HEK293 (cell line): ENCODE measurements at regions not wholly inside any gene's neighbourhood (a gene's known extent, or its start where the extent isn't known, plus 50 kb on each side); places are given as distances from the start of the nearest gene placed in this dataset.

ENCODE experiments used
- CTCF ChIA-PET: fragments of 350-600 bp; formaldehyde crosslinking; extraction: SDS; loops from one replicate; lab custom pipeline; 2021; ENCODE audit warnings: antibody characterized with exemption; lab: Yijun Ruan, JAX
- POLR2A ChIA-PET: fragments of 300-600 bp; formaldehyde crosslinking; extraction: SDS; loops from one replicate; lab custom pipeline; 2020; ENCODE audit warnings: antibody characterized with exemption, inconsistent platforms; lab: Yijun Ruan, JAX
- H3K27ac ChIP-seq: fragments of 200-500 bp; sonication (Bioruptor generic); 2 replicates; pipeline ENCODE4 v1.5.1; 2014; ENCODE audit warnings: low read depth, low read length, control low read depth, inconsistent platforms; ENCODE audit errors: extremely low read depth
- H3K36me3 ChIP-seq, 2 experiments: fragments of 200-500 bp in 1 of 2; sonication (Bioruptor generic) in 1 of 2; 1 replicate in 1 of 2; 2 replicates in 1 of 2; pipeline ENCODE4 v1.5.1; 2014 to 2017; ENCODE audit warnings: inconsistent platforms in 2 of 2, low read length in 2 of 2; ENCODE audit not compliant: control insufficient read depth in 2 of 2, insufficient read depth in 1 of 2
- H3K4me1 ChIP-seq: fragments of 200-500 bp; sonication (Bioruptor generic); 2 replicates; pipeline ENCODE4 v1.5.1; 2014; ENCODE audit warnings: mild to moderate bottlenecking, low read length, inconsistent platforms; ENCODE audit not compliant: control insufficient read depth, insufficient read depth
- H3K4me3 ChIP-seq: 2 replicates; pipeline ENCODE4 v1.5.1; 2011; ENCODE audit warnings: low read depth, mild to moderate bottlenecking, control low read depth, low read length, moderate library complexity
- H3K9me3 ChIP-seq: fragments of 200-500 bp; sonication (Bioruptor generic); 2 replicates; pipeline ENCODE4 v1.5.1; 2014; ENCODE audit warnings: low read depth, low read length, inconsistent platforms; ENCODE audit not compliant: control insufficient read depth, insufficient read depth
- AEBP2 ChIP-seq: fragments of 450-650 bp; formaldehyde crosslinking; IDR thresholded peaks from 2 replicates; pipeline ENCODE4 v1.5.1; 2016; ENCODE audit warnings: missing biosample characterization, missing genetic modification characterization, borderline replicate concordance
- CTCF ChIP-seq: fragments of 450-650 bp; formaldehyde crosslinking; IDR thresholded peaks from 2 replicates; pipeline ENCODE4 v1.5.1; 2016; ENCODE audit warnings: missing biosample characterization, missing genetic modification characterization
- KLF10 ChIP-seq: fragments of 450-650 bp; IDR thresholded peaks from 2 replicates; pipeline ENCODE4 v1.5.1; 2018; ENCODE audit warnings: missing biosample characterization, mild to moderate bottlenecking, missing genetic modification characterization
- MEIS1 ChIP-seq: sonication (generic); formaldehyde crosslinking; IDR thresholded peaks from 2 replicates; pipeline ENCODE4 v1.8.1; 2022; ENCODE audit warnings: missing genetic modification reagents, mild to moderate bottlenecking, borderline replicate concordance
- PATZ1 ChIP-seq: fragments of 450-650 bp; formaldehyde crosslinking; IDR thresholded peaks from 2 replicates; pipeline ENCODE4 v1.5.1; 2016; ENCODE audit warnings: missing biosample characterization, missing genetic modification characterization
- PRDM6 ChIP-seq: fragments of 450-650 bp; formaldehyde crosslinking; IDR thresholded peaks from 2 replicates; pipeline ENCODE4 v1.5.1; 2017; ENCODE audit warnings: missing biosample characterization, missing genetic modification characterization
- REPIN1 ChIP-seq: fragments of 450-650 bp; formaldehyde crosslinking; IDR thresholded peaks from 2 replicates; pipeline ENCODE4 v1.5.1; 2017; ENCODE audit warnings: missing biosample characterization, missing genetic modification characterization, low read depth
- WT1 ChIP-seq: fragments of 450-650 bp; formaldehyde crosslinking; IDR thresholded peaks from 2 replicates; pipeline ENCODE4 v1.5.1; 2016; ENCODE audit warnings: missing biosample characterization, missing genetic modification characterization
- ZBTB1 ChIP-seq: fragments of 450-650 bp; formaldehyde crosslinking; IDR thresholded peaks from 2 replicates; pipeline ENCODE4 v1.5.1; 2016; ENCODE audit warnings: missing biosample characterization, missing genetic modification characterization
- ZBTB21 ChIP-seq: fragments of 450-650 bp; formaldehyde crosslinking; IDR thresholded peaks from 2 replicates; pipeline ENCODE4 v1.5.1; 2017; ENCODE audit warnings: missing biosample characterization, missing genetic modification characterization
- ZBTB8A ChIP-seq: fragments of 450-650 bp; formaldehyde crosslinking; IDR thresholded peaks from 2 replicates; pipeline ENCODE4 v1.5.1; 2016; ENCODE audit warnings: missing biosample characterization, missing genetic modification characterization
- ZNF148 ChIP-seq: fragments of 450-650 bp; formaldehyde crosslinking; IDR thresholded peaks from 2 replicates; pipeline ENCODE4 v1.5.0; 2017; ENCODE audit warnings: missing biosample characterization, missing genetic modification characterization, borderline replicate concordance
- ZNF157 ChIP-seq: fragments of 450-650 bp; formaldehyde crosslinking; IDR thresholded peaks from 2 replicates; pipeline ENCODE4 v1.5.1; 2016; ENCODE audit warnings: missing biosample characterization, missing genetic modification characterization
- ZNF2 ChIP-seq: fragments of 450-650 bp; formaldehyde crosslinking; IDR thresholded peaks from 2 replicates; pipeline ENCODE4 v1.5.1; 2016; ENCODE audit warnings: missing biosample characterization, missing genetic modification characterization
- ZNF423 ChIP-seq: fragments of 450-650 bp; formaldehyde crosslinking; IDR thresholded peaks from 2 replicates; pipeline ENCODE4 v1.5.1; 2016; ENCODE audit warnings: missing biosample characterization, missing genetic modification characterization
- ZNF473 ChIP-seq: fragments of 450-650 bp; formaldehyde crosslinking; IDR thresholded peaks from 2 replicates; pipeline ENCODE4 v1.5.1; 2017; ENCODE audit warnings: missing biosample characterization, missing genetic modification characterization
- ZNF610 ChIP-seq: fragments of 450-650 bp; formaldehyde crosslinking; IDR thresholded peaks from 2 replicates; pipeline ENCODE4 v1.5.1; 2016; ENCODE audit warnings: missing biosample characterization, missing genetic modification characterization, borderline replicate concordance
- TF ChIP-seq, protein P1 (sequence below): fragments of 450-650 bp; formaldehyde crosslinking; IDR thresholded peaks from 2 replicates; pipeline ENCODE4 v1.5.1; 2017; ENCODE audit warnings: missing biosample characterization, missing genetic modification characterization
- TF ChIP-seq, protein P2 (sequence below): fragments of 450-650 bp; formaldehyde crosslinking; IDR thresholded peaks from 2 replicates; pipeline ENCODE4 v1.5.1; 2017; ENCODE audit warnings: missing biosample characterization, mild to moderate bottlenecking, missing genetic modification characterization, moderate library complexity

DNA sequence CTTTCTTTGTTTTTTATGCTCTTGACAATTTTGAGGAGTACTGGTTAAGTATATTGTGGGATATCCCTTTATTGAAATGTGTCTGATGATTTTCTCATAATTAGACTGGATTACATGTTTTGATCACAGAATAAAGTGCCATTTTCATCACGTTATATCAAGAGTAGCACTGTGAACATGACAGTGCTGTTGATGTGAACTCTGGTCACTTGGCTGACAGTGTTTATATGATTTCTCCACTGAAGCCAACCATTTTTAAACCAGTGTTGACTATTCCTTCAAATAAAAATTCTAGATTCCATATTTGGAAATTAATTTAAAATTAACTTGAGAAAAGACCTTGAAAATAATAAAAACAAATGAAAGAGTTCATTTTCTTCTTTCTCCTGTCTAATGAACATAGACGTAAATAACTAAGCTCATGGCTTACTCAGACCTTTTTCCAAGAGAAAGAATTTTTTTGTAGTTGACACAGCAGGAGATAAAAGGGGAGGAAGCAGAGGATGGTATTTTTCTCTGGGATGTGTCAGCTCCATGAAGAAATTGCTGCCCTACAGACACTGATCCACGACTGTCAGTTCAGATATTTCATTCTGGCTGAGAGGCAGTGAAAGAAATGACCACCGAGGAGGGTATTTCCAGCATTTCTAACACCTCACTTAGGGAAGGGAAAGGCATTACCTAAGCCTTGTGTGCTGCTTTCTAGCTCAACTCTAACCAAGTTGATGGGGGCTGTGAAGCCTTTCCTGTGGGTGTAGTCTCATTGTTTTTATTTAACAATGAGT, 150.9 kb upstream of the ANK2 start:
- H3K27ac ChIP-seq: no peak overlapping the region
- 0 out of 2 replicates have a peak, but pooled peaks cover 3% of the 10 kb centered on the region for H3K4me1 ChIP-seq
- no peaks in the 10 kb centered on the region for H3K9me3 ChIP-seq
- H3K4me3 ChIP-seq: no peak overlapping the region
- H3K36me3 ChIP-seq: no peaks in the 10 kb centered on the region
- no peak for TF ChIP-seq ZBTB1
- peak; percentile 34; the same call in 1 of the 2 replicates for TF ChIP-seq PRDM6 (tag by site-specific recombination)
- TF ChIP-seq WT1 (tag by site-specific recombination): no peak
- no peak for TF ChIP-seq CTCF (tag by site-specific recombination)
- no peak for TF ChIP-seq AEBP2 (tag by site-specific recombination)
- no peak for TF ChIP-seq ZBTB21 (tag by site-specific recombination)
- TF ChIP-seq MEIS1 (CRISPR knock-in tag): no peak
- TF ChIP-seq ZNF157 (tag by site-specific recombination): no peak
- no peak for TF ChIP-seq PATZ1 (tag by site-specific recombination)
- ChIA-PET POLR2A (interaction anchor here (0.6 kb wide), 1 partner anchor 112 kb away, joined by 5 read pairs; no protein-coding TSS in a partner anchor), CTCF (no interaction called here)

DNA sequence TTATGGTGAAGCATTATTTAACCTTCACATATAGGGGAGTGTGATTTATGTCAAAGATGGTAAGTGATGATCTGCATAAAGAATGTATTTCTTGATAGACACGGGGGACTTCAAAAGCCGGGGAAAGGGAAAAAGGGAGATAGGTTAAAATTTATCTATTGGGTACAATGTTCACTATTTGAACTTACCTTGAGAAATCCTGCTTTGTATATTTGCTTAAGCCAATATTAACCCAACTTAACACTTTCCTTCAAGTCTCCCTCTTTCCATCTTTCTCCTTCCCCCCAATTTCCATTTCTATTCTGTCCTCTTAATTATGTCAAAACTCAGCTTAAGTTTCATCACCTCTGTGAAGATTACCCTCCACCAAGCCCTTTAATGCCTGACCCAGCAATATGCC, 149.0 kb upstream of the ANK2 start:
- POLR2A ChIA-PET: no interaction called here
- H3K4me1 ChIP-seq: 0 out of 2 replicates have a peak, but pooled peaks cover 3% of the 10 kb centered on the region
- CTCF ChIA-PET: no interaction called here
- no peak overlapping the region for H3K4me3 ChIP-seq
- H3K36me3 ChIP-seq: no peaks in the 10 kb centered on the region
- no peaks in the 10 kb centered on the region for H3K9me3 ChIP-seq
- no peak overlapping the region for H3K27ac ChIP-seq
- TF ChIP-seq ZNF423 (tag by site-specific recombination) (no peak), ZBTB8A (no peak), REPIN1 (tag by site-specific recombination) (no peak), ZNF148 (tag by site-specific recombination) (no peak), ZNF610 (no peak), ZNF473 (no peak), AEBP2 (tag by site-specific recombination) (no peak), ZNF2 (tag by site-specific recombination) (no peak), KLF10 (tag by site-specific recombination) (no peak)
- TF ChIP-seq, protein P1, sequence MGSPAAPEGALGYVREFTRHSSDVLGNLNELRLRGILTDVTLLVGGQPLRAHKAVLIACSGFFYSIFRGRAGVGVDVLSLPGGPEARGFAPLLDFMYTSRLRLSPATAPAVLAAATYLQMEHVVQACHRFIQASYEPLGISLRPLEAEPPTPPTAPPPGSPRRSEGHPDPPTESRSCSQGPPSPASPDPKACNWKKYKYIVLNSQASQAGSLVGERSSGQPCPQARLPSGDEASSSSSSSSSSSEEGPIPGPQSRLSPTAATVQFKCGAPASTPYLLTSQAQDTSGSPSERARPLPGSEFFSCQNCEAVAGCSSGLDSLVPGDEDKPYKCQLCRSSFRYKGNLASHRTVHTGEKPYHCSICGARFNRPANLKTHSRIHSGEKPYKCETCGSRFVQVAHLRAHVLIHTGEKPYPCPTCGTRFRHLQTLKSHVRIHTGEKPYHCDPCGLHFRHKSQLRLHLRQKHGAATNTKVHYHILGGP: no peak
- TF ChIP-seq, protein P2, sequence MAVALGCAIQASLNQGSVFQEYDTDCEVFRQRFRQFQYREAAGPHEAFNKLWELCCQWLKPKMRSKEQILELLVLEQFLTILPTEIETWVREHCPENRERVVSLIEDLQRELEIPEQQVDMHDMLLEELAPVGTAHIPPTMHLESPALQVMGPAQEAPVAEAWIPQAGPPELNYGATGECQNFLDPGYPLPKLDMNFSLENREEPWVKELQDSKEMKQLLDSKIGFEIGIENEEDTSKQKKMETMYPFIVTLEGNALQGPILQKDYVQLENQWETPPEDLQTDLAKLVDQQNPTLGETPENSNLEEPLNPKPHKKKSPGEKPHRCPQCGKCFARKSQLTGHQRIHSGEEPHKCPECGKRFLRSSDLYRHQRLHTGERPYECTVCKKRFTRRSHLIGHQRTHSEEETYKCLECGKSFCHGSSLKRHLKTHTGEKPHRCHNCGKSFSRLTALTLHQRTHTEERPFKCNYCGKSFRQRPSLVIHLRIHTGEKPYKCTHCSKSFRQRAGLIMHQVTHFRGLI: no peak
